Neural cell (in vitro differentiated cells): ENCODE measurements at regions not wholly inside any gene's neighbourhood (a gene's known extent, or its start where the extent isn't known, plus 50 kb on each side); places are given as distances from the start of the nearest gene placed in this dataset.

Experiments used
- H2AFZ ChIP-seq: fragments of 200-600, 300-800 bp; sonication (generic), shearing (Covaris generic); 2 replicates; pipeline ENCODE4 v1.6.0; 2014; ENCODE audit warnings: low read depth, mild to moderate bottlenecking, antibody characterized with exemption, low read length, moderate library complexity
- H3F3A ChIP-seq: fragments of 200-600 bp; shearing (Covaris generic); 2 replicates; pipeline ENCODE4 v1.6.1; 2016; ENCODE audit warnings: mild to moderate bottlenecking, moderate library complexity, mixed read lengths, antibody characterized with exemption, low read length; ENCODE audit not compliant: insufficient read depth, poor library complexity, severe bottlenecking
- H3K27ac ChIP-seq: fragments of 200-600, 300-800 bp; sonication (generic), shearing (Covaris generic); 2 replicates; pipeline ENCODE4 v1.5.1; 2014; ENCODE audit warnings: mild to moderate bottlenecking, low read length, moderate library complexity
- H3K27me3 ChIP-seq: fragments of 300-800, 200-600 bp; sonication (generic), shearing (Covaris generic); 2 replicates; pipeline ENCODE4 v1.6.0; 2014; ENCODE audit warnings: mild to moderate bottlenecking, low read depth, low read length, moderate library complexity; ENCODE audit not compliant: insufficient read depth
- H3K36me3 ChIP-seq: fragments of 300-800, 200-600 bp; sonication (generic), shearing (Covaris generic); 2 replicates; pipeline ENCODE4 v1.5.1; 2014; ENCODE audit warnings: mild to moderate bottlenecking, antibody characterized with exemption, low read length, moderate library complexity; ENCODE audit not compliant: insufficient read depth
- H3K4me2 ChIP-seq: fragments of 300-800, 200-600 bp; sonication (generic), shearing (Covaris generic); 2 replicates; pipeline ENCODE4 v1.6.0; 2014; ENCODE audit warnings: mild to moderate bottlenecking, low read length
- H3K4me3 ChIP-seq: fragments of 300-800, 200-600 bp; sonication (generic), shearing (Covaris generic); 2 replicates; pipeline ENCODE4 v1.5.1; 2014; ENCODE audit warnings: mild to moderate bottlenecking, low read length, moderate library complexity
- H3K79me2 ChIP-seq: fragments of 200-600 bp; shearing (Covaris generic); replicated peaks from 2 replicates; pipeline ENCODE4 v1.6.0; 2014; ENCODE audit warnings: mild to moderate bottlenecking, low read length, moderate library complexity; ENCODE audit not compliant: insufficient read depth
- H3K9ac ChIP-seq: fragments of 300-800, 200-600 bp; sonication (generic), shearing (Covaris generic); 2 replicates; pipeline ENCODE4 v1.6.1; 2016; ENCODE audit warnings: mild to moderate bottlenecking, low read length, mixed read lengths
- H3K9me2 ChIP-seq: fragments of 200-600 bp; shearing (Covaris generic); 2 replicates; pipeline ENCODE4 v1.6.1; 2016; ENCODE audit warnings: mild to moderate bottlenecking, low read length, mixed read lengths; ENCODE audit not compliant: insufficient read depth
- H3K9me3 ChIP-seq: fragments of 200-600, 300-800 bp; sonication (generic), shearing (Covaris generic); 2 replicates; pipeline ENCODE4 v1.6.1; 2016; ENCODE audit warnings: mild to moderate bottlenecking, mixed run types, low read length, moderate library complexity, mixed read lengths
- H4K20me1 ChIP-seq: fragments of 200-600 bp; shearing (Covaris generic); 2 replicates; pipeline ENCODE4 v1.6.1; 2016; ENCODE audit warnings: mild to moderate bottlenecking, mixed run types; ENCODE audit not compliant: insufficient read depth
- CTCF ChIP-seq: fragments of 450-650 bp; IDR thresholded peaks from 2 replicates; pipeline ENCODE4 v1.5.1; 2014; ENCODE audit warnings: antibody characterized with exemption, mild to moderate bottlenecking, moderate library complexity; ENCODE audit not compliant: poor library complexity, severe bottlenecking
- EP300 ChIP-seq: fragments of 450-650 bp; conservative IDR thresholded peaks from 2 replicates; pipeline ENCODE4 v1.6.1; 2014; ENCODE audit warnings: antibody characterized with exemption, mild to moderate bottlenecking, moderate library complexity; ENCODE audit not compliant: poor library complexity, severe bottlenecking
- EZH2 ChIP-seq: fragments of 200-600, 300-800 bp; shearing (Covaris generic), sonication (generic); IDR thresholded peaks from 2 replicates; pipeline ENCODE4 v1.6.1; 2014; ENCODE audit warnings: antibody characterized with exemption, low read length, borderline replicate concordance, mild to moderate bottlenecking; ENCODE audit not compliant: insufficient read depth, poor library complexity, severe bottlenecking
- MXI1 ChIP-seq: fragments of 450-650 bp; conservative IDR thresholded peaks from 2 replicates; pipeline ENCODE4 v1.6.1; 2014; ENCODE audit warnings: antibody characterized with exemption, mild to moderate bottlenecking; ENCODE audit not compliant: poor library complexity, severe bottlenecking
- POLR2AphosphoS5 ChIP-seq: IDR thresholded peaks from 2 replicates; pipeline ENCODE4 v1.6.1; 2012
- RAD21 ChIP-seq: fragments of 450-650 bp; conservative IDR thresholded peaks from 2 replicates; pipeline ENCODE4 v1.6.1; 2014; ENCODE audit warnings: antibody characterized with exemption, mild to moderate bottlenecking, moderate library complexity
- REST ChIP-seq: IDR thresholded peaks from 2 replicates; pipeline ENCODE4 v1.6.1; 2012; ENCODE audit warnings: borderline replicate concordance
- SMC3 ChIP-seq: fragments of 450-650 bp; conservative IDR thresholded peaks from 2 replicates; pipeline ENCODE4 v1.6.1; 2014; ENCODE audit warnings: antibody characterized with exemption, mild to moderate bottlenecking, moderate library complexity; ENCODE audit not compliant: poor library complexity
- TAF1 ChIP-seq: IDR thresholded peaks from 2 replicates; pipeline ENCODE4 v1.6.1; 2012; ENCODE audit warnings: low read depth

- Histone ChIP-seq H4K20me1 (no peaks in the 10 kb centered on the region), H3K4me2 (no peak overlapping the region), H3K9me2 (no peaks in the 10 kb centered on the region), H3F3A (no peaks in the 10 kb centered on the region), H3K4me3 (no peak overlapping the region), H3K9me3 (no peaks in the 10 kb centered on the region), H3K36me3 (no peaks in the 10 kb centered on the region), H3K27me3 (no peaks in the 10 kb centered on the region), H3K79me2 (no peaks in the 10 kb centered on the region), H3K27ac (no peak overlapping the region), H3K9ac (no peak overlapping the region), H2AFZ (no peak overlapping the region)
- no peak for TF ChIP-seq RAD21
- no peak for TF ChIP-seq EZH2
- TF ChIP-seq TAF1: no peak
- TF ChIP-seq EP300: no peak
- TF ChIP-seq POLR2AphosphoS5: no peak
- TF ChIP-seq SMC3: no peak
- TF ChIP-seq CTCF: no peak
- TF ChIP-seq REST: no peak
- no peak for TF ChIP-seq MXI1
Observed at GRCh38 chr3:19073341-19074105, 74.8 kb upstream of the KCNH8 start.

- Histone ChIP-seq H2AFZ (no peak overlapping the region), H3K4me3 (no peak overlapping the region), H4K20me1 (no peaks in the 10 kb centered on the region), H3K9ac (no peak overlapping the region), H3F3A (no peaks in the 10 kb centered on the region), H3K79me2 (no peaks in the 10 kb centered on the region), H3K36me3 (no peaks in the 10 kb centered on the region), H3K4me2 (no peak overlapping the region), H3K27ac (no peak overlapping the region), H3K27me3 (no peaks in the 10 kb centered on the region), H3K9me3 (no peaks in the 10 kb centered on the region), H3K9me2 (no peaks in the 10 kb centered on the region)
- TF ChIP-seq SMC3 (no peak), MXI1 (no peak), REST (no peak), TAF1 (no peak), EP300 (no peak), RAD21 (no peak), CTCF (no peak), EZH2 (no peak), POLR2AphosphoS5 (no peak)
Observed at GRCh38 chr3:19070325-19070724, 78.0 kb upstream of the KCNH8 start.
